HEK293T (cell line): ENCODE measurements at regions not wholly inside any gene's neighbourhood (a gene's known extent, or its start where the extent isn't known, plus 50 kb on each side); places are given as distances from the start of the nearest gene placed in this dataset.

Experiments used
- CTCF ChIA-PET: fragments of 350-600 bp; formaldehyde crosslinking; extraction: SDS; loops from one replicate; lab custom pipeline; 2021; ENCODE audit warnings: antibody characterized with exemption, inconsistent platforms; lab: Yijun Ruan, JAX
- POLR2A ChIA-PET: fragments of 350-600 bp; formaldehyde crosslinking; extraction: SDS; loops from one replicate; lab custom pipeline; 2020; ENCODE audit warnings: antibody characterized with exemption, inconsistent platforms; lab: Yijun Ruan, JAX
- DNase-seq: peaks from one replicate; pipeline ENCODE4 v3.0.0; 2012; ENCODE audit warnings: mixed read lengths; ENCODE audit errors: extremely low spot score
- ARNT ChIP-seq: fragments of 450-650 bp; IDR thresholded peaks from 2 replicates; pipeline ENCODE4 v1.6.1; 2017; ENCODE audit warnings: mild to moderate bottlenecking
- BHLHE40 ChIP-seq: fragments of 450-650 bp; IDR thresholded peaks from 2 replicates; pipeline ENCODE4 v1.6.1; 2016; ENCODE audit warnings: mild to moderate bottlenecking, moderate library complexity, borderline replicate concordance
- CTBP1 ChIP-seq: fragments of 450-650 bp; IDR thresholded peaks from 2 replicates; pipeline ENCODE4 v1.6.1; 2016; ENCODE audit warnings: borderline replicate concordance
- ELF4 ChIP-seq: fragments of 450-650 bp; IDR thresholded peaks from 2 replicates; pipeline ENCODE4 v1.6.1; 2017; ENCODE audit warnings: antibody characterized with exemption
- FOXA1 ChIP-seq: fragments of 450-650 bp; IDR thresholded peaks from 2 replicates; pipeline ENCODE4 v1.6.1; 2016; ENCODE audit warnings: mild to moderate bottlenecking
- FOXK2 ChIP-seq: fragments of 450-650 bp; IDR thresholded peaks from 2 replicates; pipeline ENCODE4 v1.6.1; 2016; ENCODE audit warnings: mild to moderate bottlenecking
- FOXM1 ChIP-seq: fragments of 450-650 bp; IDR thresholded peaks from 2 replicates; pipeline ENCODE4 v1.6.1; 2017; ENCODE audit warnings: mild to moderate bottlenecking, borderline replicate concordance
- HDGF ChIP-seq: fragments of 450-650 bp; IDR thresholded peaks from 2 replicates; pipeline ENCODE4 v1.6.1; 2017; ENCODE audit warnings: antibody characterized with exemption, borderline replicate concordance
- L3MBTL2 ChIP-seq: fragments of 450-650 bp; conservative IDR thresholded peaks from 2 replicates; pipeline ENCODE4 v1.6.1; 2016; ENCODE audit warnings: mild to moderate bottlenecking
- LEF1 ChIP-seq: fragments of 450-650 bp; IDR thresholded peaks from 2 replicates; pipeline ENCODE4 v1.6.1; 2017; ENCODE audit warnings: mild to moderate bottlenecking, borderline replicate concordance
- NFRKB ChIP-seq: fragments of 450-650 bp; IDR thresholded peaks from 2 replicates; pipeline ENCODE4 v1.6.1; 2016; ENCODE audit warnings: mild to moderate bottlenecking, moderate library complexity
- PKNOX1 ChIP-seq: fragments of 450-650 bp; IDR thresholded peaks from 2 replicates; pipeline ENCODE4 v1.6.1; 2016
- SP1 ChIP-seq: fragments of 450-650 bp; IDR thresholded peaks from 2 replicates; pipeline ENCODE4 v1.6.1; 2017
- SUZ12 ChIP-seq: fragments of 450-650 bp; IDR thresholded peaks from 2 replicates; pipeline ENCODE4 v1.6.1; 2016; ENCODE audit warnings: mild to moderate bottlenecking
- TARDBP ChIP-seq: fragments of 450-650 bp; IDR thresholded peaks from 2 replicates; pipeline ENCODE4 v1.6.1; 2016
- ZNF384 ChIP-seq: fragments of 450-650 bp; IDR thresholded peaks from 2 replicates; pipeline ENCODE4 v1.6.1; 2016

GRCh38 chr1:194280463-194280862 is 1094.0 kb upstream of the B3GALT2 start:
- ChIA-PET CTCF (no interaction called here), POLR2A (no interaction called here)
- TF ChIP-seq CTBP1 = no peak
- peak; percentile 10 for DNase-seq

- DNase-seq = no peak
- ChIA-PET POLR2A (no interaction called here), CTCF (no interaction called here)
- TF ChIP-seq FOXM1 (no peak), CTBP1 (no peak), PKNOX1 (no peak), LEF1 (no peak), ARNT (no peak), SUZ12 (no peak), HDGF (no peak), ELF4 (no peak), FOXK2 (no peak), L3MBTL2 (no peak), BHLHE40 (no peak)
These were observed 1093.6 kb upstream of the B3GALT2 start for GRCh38 chr1:194279975-194280374.

- CTCF ChIA-PET = no interaction called here
- DNase-seq = no peak
- TF ChIP-seq FOXM1 (no peak), ELF4 (no peak), PKNOX1 (no peak), L3MBTL2 (no peak), SP1 (no peak), CTBP1 (no peak), NFRKB (no peak), TARDBP (no peak), FOXK2 (no peak), ZNF384 (no peak), HDGF (no peak), BHLHE40 (no peak), LEF1 (no peak), ARNT (no peak), SUZ12 (no peak), FOXA1 (no peak)
- POLR2A ChIA-PET = no interaction called here
These were observed 1091.5 kb upstream of the B3GALT2 start for GRCh38 chr1:194277927-194278326.

DNA sequence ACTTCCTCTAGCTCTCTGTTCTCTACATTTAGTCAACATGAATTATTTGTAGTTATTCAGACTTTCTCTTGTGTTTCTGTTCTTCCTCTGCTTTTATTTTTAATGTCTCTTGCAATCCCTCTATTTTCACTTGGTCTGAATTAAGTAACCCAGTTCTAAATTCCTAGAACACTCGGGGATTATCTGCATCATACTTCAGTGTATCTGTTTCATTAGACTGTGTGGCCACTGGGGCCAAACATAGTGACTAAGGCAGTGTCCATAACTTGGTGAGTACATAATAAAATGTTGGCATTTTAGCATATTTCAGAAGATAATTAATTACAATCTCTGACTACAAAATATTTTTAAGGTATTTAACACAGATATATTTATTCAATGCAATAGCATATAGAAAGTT is 1087.2 kb upstream of the B3GALT2 start:
- DNase-seq = no peak
- TF ChIP-seq FOXK2 (no peak), TARDBP (no peak), SP1 (no peak), HDGF (no peak), L3MBTL2 (no peak), ARNT (no peak), SUZ12 (no peak), ELF4 (no peak), FOXM1 (no peak), FOXA1 (no peak), ZNF384 (no peak), LEF1 (no peak), CTBP1 (no peak), NFRKB (no peak)
- ChIA-PET POLR2A (no interaction called here), CTCF (no interaction called here)

DNA sequence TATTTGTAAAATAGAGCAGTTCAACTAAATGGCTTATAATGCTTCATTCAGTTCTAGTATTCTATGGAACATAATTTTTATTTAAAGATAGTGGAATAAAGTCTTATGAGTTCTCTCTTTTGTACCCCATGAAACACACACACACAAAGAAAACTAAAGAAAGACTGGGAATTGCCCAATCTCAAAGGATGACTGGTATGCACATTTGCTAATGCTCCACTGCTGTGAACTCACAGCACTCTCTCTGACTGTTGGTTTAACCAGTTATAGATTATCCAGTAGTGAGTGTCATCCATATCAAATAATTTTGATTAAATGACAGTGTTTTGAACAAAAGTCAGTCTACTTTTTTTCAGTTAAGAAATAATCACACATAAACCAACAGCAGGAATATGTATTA is 1082.4 kb upstream of the B3GALT2 start:
- TF ChIP-seq ARNT = no peak
- TF ChIP-seq L3MBTL2 = no peak
- TF ChIP-seq TARDBP = no peak
- no peak for TF ChIP-seq FOXA1
- no peak for TF ChIP-seq HDGF
- no peak for TF ChIP-seq PKNOX1
- no peak for TF ChIP-seq ZNF384
- no peak for TF ChIP-seq SP1
- no peak for TF ChIP-seq BHLHE40
- no peak for TF ChIP-seq FOXM1
- no peak for TF ChIP-seq SUZ12
- TF ChIP-seq ELF4 = no peak
- no peak for TF ChIP-seq NFRKB
- no peak for TF ChIP-seq FOXK2
- TF ChIP-seq LEF1 = no peak
- TF ChIP-seq CTBP1 = no peak
- ChIA-PET CTCF (no interaction called here), POLR2A (no interaction called here)

DNA sequence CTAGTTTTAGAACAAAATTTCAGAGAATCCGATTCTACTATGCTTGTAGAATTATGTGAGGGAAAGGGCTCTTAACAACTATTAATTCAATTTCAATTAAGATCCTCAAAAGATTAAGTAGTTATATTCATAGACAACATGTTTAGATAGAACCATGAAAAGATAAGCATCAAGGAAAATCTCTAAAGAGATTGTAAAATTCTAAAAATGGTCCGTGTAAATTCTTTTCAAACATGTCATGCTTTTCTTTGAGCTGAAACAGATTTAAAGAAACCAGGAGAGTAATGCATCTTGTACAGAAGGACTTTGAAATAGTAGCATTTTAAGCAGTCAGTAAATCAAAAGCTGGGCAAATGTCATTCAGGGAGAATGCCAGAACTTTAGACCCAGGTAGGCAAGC is 1080.6 kb upstream of the B3GALT2 start:
- DNase-seq = no peak
- ChIA-PET CTCF (no interaction called here), POLR2A (no interaction called here)
- TF ChIP-seq TARDBP (no peak), FOXM1 (no peak), ARNT (no peak), PKNOX1 (no peak), SUZ12 (no peak), CTBP1 (no peak), SP1 (no peak), ZNF384 (no peak), NFRKB (no peak), FOXK2 (no peak), BHLHE40 (no peak), ELF4 (no peak), L3MBTL2 (no peak), HDGF (no peak), LEF1 (no peak)

More for the DNA sequence above, 1082.4 kb upstream of the B3GALT2 start:
- DNase-seq = no peak
